Liver (tissue), 3 donors: ENCODE measurements at regions not wholly inside any gene's neighbourhood (a gene's known extent, or its start where the extent isn't known, plus 50 kb on each side); places are given as distances from the start of the nearest gene placed in this dataset.

Experiments used
- ATF3 ChIP-seq: IDR thresholded peaks from 2 replicates; pipeline ENCODE4 v1.6.1; 2016; ENCODE audit warnings: antibody characterized with exemption
- CTCF ChIP-seq: fragments of 150-350 bp; IDR thresholded peaks from 2 replicates; pipeline ENCODE4 v1.5.1; 2017; ENCODE audit warnings: improper control_type of control experiment, low read depth, low read length; ENCODE audit not compliant: missing input control
- FOXA2 ChIP-seq: IDR thresholded peaks from 2 replicates; pipeline ENCODE4 v1.6.1; 2016; ENCODE audit warnings: antibody characterized with exemption
- REST ChIP-seq: IDR thresholded peaks from 2 replicates; pipeline ENCODE4 v1.6.1; 2016; ENCODE audit warnings: antibody characterized with exemption, mild to moderate bottlenecking
- TAF1 ChIP-seq: conservative IDR thresholded peaks from 2 replicates; pipeline ENCODE4 v1.6.1; 2016; ENCODE audit warnings: antibody characterized with exemption, mild to moderate bottlenecking
- YY1 ChIP-seq: IDR thresholded peaks from 2 replicates; pipeline ENCODE4 v1.6.1; 2016; ENCODE audit warnings: antibody characterized with exemption, mild to moderate bottlenecking
- ZBTB33 ChIP-seq: IDR thresholded peaks from 2 replicates; pipeline ENCODE4 v1.6.1; 2016; ENCODE audit warnings: antibody characterized with exemption
- donor health status: healthy.
- donor health status: healthy.

GRCh38 chrX:109795682-109796081, 62.6 kb upstream of the ACSL4 start:
- TF ChIP-seq ATF3 = no peak
- TF ChIP-seq REST = no peak
- no peak for TF ChIP-seq CTCF
- no peak for TF ChIP-seq FOXA2
- no peak for TF ChIP-seq TAF1
- no peak for TF ChIP-seq YY1
- no peak for TF ChIP-seq ZBTB33
